ENCODE measurements at regions not wholly inside any gene's neighbourhood (a gene's known extent, or its start where the extent isn't known, plus 50 kb on each side); places are given as distances from the start of the nearest gene placed in this dataset.

- peaks cover 2% of the 10 kb centered on the region for H3K4me1 ChIP-seq (ENCODE audit: insufficient read depth, poor library complexity, severe bottlenecking)
- no peak overlapping the region for H3K4me3 ChIP-seq (ENCODE audit: severe bottlenecking)
- H3K27ac ChIP-seq (ENCODE audit: poor library complexity, severe bottlenecking) = no peak overlapping the region
- H3K9me3 ChIP-seq (ENCODE audit: severe bottlenecking) = no peaks in the 10 kb centered on the region
- TF ChIP-seq CTCF (IDR thresholded peaks at IDR 0.05; ENCODE audit: poor library complexity, severe bottlenecking) = no peak
- H3K27me3 ChIP-seq (ENCODE audit: insufficient read depth, poor library complexity, severe bottlenecking) = no peaks in the 10 kb centered on the region
- DNase-seq (ENCODE audit: low spot score) (no peak), ATAC-seq (ENCODE audit: low read depth) (no peak)
- H3K36me3 ChIP-seq (ENCODE audit: low read depth) = no peaks in the 10 kb centered on the region
Observed at GRCh38 chr4:128560754-128561495, 248.6 kb upstream of the JADE1 start.

- Histone ChIP-seq H3K36me3 (ENCODE audit: low read depth) (no peaks in the 10 kb centered on the region), H3K9me3 (ENCODE audit: severe bottlenecking) (no peaks in the 10 kb centered on the region), H3K27me3 (ENCODE audit: insufficient read depth, poor library complexity, severe bottlenecking) (no peaks in the 10 kb centered on the region), H3K4me3 (ENCODE audit: severe bottlenecking) (no peak overlapping the region), H3K27ac (ENCODE audit: poor library complexity, severe bottlenecking) (no peak overlapping the region), H3K4me1 (ENCODE audit: insufficient read depth, poor library complexity, severe bottlenecking) (peaks cover 3% of the 10 kb centered on the region)
- DNase-seq (ENCODE audit: low spot score) (no peak), ATAC-seq (ENCODE audit: low read depth) (no peak)
- TF ChIP-seq CTCF (IDR thresholded peaks at IDR 0.05; ENCODE audit: poor library complexity, severe bottlenecking) = no peak
Observed at GRCh38 chr4:128558896-128559679, 250.4 kb upstream of the JADE1 start.

GRCh38 chr4:128556756-128557155, 252.7 kb upstream of the JADE1 start:
- H3K27ac ChIP-seq (ENCODE audit: poor library complexity, severe bottlenecking) = no peak overlapping the region
- H3K27me3 ChIP-seq (ENCODE audit: insufficient read depth, poor library complexity, severe bottlenecking) = no peaks in the 10 kb centered on the region
- peaks cover 12% of the 10 kb centered on the region for H3K4me1 ChIP-seq (ENCODE audit: insufficient read depth, poor library complexity, severe bottlenecking)
- DNase-seq (ENCODE audit: low spot score) (no peak), ATAC-seq (ENCODE audit: low read depth) (no peak)
- no peak for TF ChIP-seq CTCF (IDR thresholded peaks at IDR 0.05; ENCODE audit: poor library complexity, severe bottlenecking)
- no peak overlapping the region for H3K4me3 ChIP-seq (ENCODE audit: severe bottlenecking)
- no peaks in the 10 kb centered on the region for H3K9me3 ChIP-seq (ENCODE audit: severe bottlenecking)
- H3K36me3 ChIP-seq (ENCODE audit: low read depth) = no peaks in the 10 kb centered on the region

GRCh38 chr4:128553686-128554515, 255.6 kb upstream of the JADE1 start:
- Histone ChIP-seq H3K4me1 (ENCODE audit: insufficient read depth, poor library complexity, severe bottlenecking) (peaks cover 12% of the 10 kb centered on the region), H3K9me3 (ENCODE audit: severe bottlenecking) (no peaks in the 10 kb centered on the region), H3K36me3 (ENCODE audit: low read depth) (no peaks in the 10 kb centered on the region), H3K27ac (ENCODE audit: poor library complexity, severe bottlenecking) (peak overlapping the region; percentile 74), H3K27me3 (ENCODE audit: insufficient read depth, poor library complexity, severe bottlenecking) (no peaks in the 10 kb centered on the region), H3K4me3 (ENCODE audit: severe bottlenecking) (peak overlapping the region; percentile 33)
- DNase-seq (ENCODE audit: low spot score) = no peak
- no peak for TF ChIP-seq CTCF (IDR thresholded peaks at IDR 0.05; ENCODE audit: poor library complexity, severe bottlenecking)
- ATAC-seq (ENCODE audit: low read depth) = no peak
